GM18498 (cell line): ENCODE measurements at regions not wholly inside any gene's neighbourhood (a gene's known extent, or its start where the extent isn't known, plus 50 kb on each side); places are given as distances from the start of the nearest gene placed in this dataset.

Experiments used
- ATAC-seq: cut with Tn5 transposase; IDR thresholded peaks from one replicate; pipeline ENCODE4 v1.9.1; 2021; ENCODE audit warnings: mild to moderate bottlenecking, moderate library complexity; ENCODE audit not compliant: unreplicated experiment

DNA sequence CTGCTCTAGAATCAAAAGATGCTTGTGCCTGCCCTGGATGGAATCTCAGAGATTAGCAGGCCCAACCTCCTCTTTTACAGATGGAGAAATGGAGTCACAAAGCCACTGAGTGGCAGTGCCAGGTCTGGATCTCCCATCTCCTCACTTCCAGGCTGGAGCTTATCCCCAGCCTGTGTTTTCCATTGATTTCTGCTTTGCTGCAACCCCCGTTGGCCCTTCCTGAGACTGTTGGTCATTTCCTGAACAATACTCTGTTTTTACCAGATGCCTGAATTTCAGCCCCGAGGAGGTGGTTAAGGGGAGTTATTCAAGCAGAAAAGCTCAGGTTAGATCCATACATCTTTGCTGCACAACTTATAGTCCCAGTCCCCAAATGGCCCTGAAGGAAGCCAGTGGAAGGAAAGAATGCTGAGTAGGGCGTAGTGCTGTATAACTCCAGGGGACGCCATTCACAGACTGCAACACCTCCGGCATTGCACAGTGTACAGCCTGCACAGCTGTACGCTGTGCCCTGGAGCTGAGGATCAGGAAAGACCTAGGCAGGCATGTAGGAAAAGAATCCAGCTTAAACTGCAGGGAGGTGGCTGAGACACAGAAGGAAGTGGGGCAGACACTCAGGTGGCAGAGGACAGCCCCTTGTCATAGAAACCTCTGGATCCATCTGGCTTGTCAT is 77.5 kb downstream of the RPLP1 start:
- ATAC-seq: no peak

DNA sequence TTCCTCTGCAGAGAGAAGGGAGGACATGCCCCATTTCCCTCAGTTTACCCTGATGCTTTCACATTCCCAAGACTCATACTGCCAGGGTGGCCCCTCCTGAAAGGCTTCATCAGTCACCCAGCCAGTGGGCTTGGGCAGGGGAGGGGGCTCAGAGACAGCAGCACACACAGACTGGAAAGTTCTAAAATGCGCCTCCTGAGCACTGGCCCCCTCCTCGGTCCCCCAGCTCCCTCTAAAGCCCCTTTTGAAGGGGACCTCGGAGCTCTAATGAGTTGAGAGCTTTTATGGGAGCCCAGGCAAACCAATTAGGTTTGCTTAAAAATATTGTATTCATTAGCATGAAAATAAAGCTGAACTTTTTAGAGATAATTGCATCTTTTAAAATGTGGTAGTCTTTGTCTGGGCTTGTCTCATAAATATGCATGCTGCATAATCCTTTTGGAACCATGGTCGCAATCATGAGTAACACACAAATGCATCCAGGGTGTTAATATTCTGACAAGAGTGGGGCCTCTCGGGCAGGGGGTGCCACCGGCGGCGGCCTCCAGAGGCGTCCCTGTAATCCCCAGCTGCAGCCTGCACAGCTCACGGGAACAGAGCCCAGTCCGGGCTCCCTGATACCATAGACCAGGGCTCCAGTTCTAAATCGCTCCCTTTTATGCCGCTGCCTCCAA is 78.5 kb downstream of the RPLP1 start:
- no peak for ATAC-seq

DNA sequence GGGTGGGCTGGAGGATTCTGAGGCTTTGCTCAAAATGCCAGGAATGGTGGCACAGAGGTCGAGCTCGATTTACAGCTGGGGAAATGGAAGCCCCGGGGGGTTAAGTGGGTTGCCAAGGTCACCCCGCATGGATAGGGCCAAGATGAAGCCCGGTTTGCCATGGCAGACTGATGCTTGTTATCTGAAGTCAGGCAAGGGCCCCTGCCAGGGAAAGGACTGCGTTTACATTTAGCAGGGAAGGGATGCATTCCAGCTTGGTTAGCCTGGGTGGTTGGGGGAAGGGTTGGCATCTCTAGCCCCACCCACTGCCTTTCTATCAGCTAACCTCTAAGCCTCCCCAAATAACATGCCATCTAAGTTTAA is 79.0 kb downstream of the RPLP1 start:
- no peak for ATAC-seq

DNA sequence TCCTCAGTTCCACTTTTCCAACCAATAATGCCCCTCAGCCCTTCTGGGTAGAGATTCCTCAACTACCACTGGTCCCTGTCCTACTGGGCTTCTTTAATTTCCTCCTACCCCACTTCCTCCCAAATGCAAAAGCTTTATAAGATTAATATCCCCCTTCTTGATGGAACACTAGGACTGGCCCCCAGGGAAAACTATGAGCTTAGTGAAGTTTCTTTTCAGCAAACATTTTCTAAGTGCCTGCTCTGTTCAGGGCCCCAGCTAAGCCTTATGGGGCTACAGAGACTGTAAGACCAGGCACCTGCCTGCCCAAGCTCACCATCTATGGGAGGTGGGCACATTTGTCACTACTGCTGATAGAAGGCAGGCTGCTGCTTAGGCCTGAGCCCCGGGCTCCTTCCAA is 79.4 kb downstream of the RPLP1 start:
- no peak for ATAC-seq

DNA sequence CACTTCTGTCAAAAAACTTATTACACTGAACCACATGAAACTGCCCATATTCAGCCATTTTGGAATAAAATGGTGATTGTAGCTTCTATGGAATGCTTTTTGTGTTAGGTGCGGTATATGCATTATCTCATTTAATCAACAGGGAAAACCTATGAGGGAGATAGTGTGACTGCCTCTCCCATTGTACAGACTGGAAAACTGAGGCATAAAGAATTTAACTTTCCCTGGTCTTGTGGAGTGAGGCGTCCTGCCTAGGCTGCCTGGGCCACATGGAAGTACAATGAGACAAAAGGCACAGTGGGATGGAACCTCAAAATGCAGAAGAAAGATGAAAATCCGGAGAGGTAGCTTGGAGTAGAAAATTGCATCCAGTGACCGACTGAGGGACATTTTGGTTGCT is 80.2 kb downstream of the RPLP1 start:
- ATAC-seq: no peak

DNA sequence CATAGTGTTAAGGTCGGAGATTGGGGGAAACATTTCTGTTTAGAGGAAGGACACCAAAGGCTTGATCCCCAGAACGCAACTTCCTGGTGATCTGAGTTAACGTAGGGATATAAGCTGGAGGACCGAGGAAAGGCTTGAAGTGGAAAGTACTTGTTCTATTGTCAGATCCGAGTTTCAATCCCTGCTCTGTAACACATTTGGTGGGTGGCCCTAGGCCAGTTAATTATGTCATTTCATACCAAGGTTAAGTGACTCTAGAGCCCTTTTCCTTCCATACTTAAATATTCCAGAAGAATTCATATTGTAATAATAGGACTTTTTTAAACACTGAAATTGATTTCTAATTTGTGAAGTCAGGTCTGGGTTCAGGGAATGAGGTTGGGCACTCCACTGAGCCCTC is 80.9 kb downstream of the RPLP1 start:
- ATAC-seq: no peak

DNA sequence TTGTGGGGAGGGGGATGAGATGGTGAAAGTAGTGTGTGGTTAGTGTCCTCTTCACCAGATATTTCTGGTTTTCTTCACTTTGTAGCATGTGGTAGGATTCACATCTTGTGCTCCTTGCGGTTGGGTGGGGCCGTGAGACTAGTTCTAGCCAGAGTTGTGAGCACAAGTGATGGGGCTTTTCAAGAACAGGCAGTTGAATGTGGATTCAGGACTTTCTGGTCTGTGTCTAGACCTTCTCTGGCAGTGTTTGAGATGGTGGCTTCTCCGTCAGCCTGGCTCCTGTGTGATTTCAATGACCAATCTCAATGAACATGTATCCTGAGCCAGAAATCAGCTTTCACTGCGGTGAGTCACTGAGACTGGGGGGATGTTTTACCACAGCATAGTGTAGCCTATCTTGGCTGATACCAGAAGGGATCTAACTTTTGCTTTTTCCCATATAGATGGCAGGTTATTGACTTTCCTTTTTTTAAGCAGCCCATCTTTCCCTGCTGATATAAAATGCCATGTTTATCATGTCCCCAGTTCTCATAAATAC is 82.6 kb downstream of the RPLP1 start:
- ATAC-seq: no peak

DNA sequence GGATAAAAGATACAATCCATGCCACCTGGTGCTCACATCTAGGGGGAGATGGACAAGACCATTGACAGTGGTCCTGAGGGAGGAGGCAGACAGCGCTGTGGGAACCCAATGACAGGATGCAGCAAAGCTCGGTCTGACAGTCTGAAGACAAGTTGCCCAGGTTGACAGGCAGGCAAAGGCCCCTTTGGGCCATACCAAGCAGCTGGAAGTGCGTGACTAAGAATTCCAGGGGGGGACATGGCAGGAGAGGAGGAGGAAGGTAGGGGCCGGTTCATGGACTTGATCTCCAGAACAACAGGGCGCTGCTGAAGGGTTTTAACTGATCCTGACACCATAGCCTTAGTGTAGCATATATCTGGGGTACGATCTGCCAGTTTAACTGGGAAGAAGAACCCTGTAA is 83.4 kb downstream of the RPLP1 start:
- ATAC-seq: no peak

DNA sequence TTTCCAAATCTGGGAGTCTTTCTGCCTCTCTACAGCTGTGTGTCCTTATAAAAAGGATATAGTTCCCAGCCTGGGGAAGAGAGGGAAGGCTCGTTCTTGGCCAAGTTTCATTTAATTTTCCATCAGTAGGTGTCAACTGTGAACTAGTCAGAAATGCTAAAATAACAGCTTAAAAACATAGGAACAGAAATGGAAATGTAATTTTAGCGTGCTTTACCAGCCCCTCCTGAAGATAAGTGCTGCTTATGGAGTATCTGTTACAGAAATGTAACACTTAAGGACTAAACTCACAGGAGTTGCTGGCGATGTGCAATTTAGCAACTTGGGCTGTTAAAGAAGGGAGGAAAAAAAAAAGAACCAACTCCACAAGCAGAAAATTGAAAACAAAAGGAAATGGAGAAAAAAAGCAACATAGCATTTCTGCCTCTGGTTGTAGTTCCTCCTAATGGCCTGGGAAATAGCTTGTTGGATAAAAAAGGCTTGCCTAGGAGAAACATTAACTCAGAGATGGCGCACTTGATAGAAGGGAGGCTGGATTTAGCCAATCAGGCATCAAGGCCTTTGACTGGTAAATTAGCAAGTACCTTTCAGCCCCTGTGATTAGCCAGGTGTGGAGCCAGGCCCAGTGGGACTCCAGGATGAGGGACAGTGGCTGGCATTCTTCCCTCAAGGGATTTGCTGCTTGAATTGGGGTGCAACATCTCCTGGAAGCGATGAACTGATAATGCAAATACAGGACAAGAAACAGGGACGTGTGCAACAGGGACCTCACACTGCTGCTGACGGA is 84.3 kb downstream of the RPLP1 start:
- ATAC-seq: no peak

DNA sequence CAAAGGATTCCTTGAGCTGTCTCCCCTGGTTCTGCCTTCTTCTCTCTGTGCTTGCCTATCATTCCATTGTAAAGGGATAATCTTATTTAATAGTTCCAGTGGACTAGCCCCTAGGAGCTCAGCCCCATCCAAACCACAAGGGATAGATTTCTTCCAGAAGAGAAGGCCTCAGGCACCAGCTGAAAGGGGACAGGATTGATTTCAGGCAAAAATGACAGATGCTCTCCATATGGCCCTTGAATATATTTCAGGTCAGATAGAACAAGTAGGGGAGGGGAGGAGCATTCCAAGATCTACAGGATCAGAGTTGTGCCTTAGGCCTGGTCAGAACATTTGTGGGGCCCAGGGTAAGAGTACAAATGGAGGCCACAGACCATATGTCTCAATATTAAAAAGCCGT is 85.3 kb downstream of the RPLP1 start:
- ATAC-seq: no peak

DNA sequence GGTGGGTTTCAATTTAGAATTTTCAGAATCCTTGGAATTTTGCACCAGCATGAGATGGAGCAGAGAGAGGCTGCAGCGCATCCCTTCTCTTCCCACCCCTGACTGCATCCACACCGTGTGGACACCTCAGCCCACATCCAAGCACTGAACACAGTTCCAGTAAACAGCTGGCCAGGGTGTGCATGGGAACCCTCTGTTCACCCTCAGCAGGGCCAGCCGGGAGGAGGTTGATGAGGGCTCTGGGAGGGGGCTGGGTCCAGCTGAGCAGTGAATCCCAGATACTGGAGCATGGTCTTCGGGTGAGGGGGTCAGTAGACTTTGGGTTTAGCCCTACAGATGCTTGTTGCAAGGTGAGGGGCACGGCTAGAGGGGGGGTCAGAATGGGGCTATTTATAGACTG is 85.8 kb downstream of the RPLP1 start:
- ATAC-seq: no peak

DNA sequence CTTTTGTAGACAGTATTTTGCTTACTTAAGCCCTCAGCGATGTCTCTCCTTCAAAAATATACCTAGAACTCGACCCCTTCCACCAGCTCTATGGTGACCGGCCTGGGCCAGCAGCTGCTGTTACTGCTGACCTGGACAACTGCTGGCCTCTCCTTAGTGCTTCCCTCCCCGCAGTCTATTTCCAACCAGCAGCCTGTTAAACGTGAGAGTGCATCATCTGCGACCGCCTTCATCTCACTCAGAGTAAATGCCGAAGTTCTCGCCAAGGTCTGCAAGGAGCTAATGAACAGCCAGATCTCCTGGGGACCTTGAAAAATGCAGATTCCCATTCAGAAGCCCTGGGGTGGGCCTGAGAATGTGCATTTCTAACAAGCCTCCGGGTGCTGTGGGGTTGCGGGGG is 86.7 kb downstream of the RPLP1 start:
- ATAC-seq: no peak

DNA sequence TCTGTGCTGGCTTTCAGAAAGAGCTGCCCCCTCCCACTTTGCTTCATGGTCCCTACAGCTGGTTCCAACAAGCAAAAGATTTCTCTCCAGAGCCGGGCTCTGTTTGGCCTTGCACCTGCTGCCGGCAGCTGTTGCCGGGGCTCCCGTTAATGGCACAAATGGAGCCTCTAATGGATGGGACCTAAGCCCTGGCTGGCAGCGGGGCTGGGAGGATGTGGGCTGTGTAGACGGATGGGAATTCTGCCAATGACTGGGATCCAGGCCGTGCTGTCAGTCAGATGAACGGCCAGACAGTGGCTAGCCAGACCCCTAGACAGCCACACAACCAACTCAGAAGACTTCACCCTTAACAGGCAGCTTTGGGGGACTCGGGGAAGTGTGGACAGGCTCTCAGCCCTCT is 88.0 kb downstream of the RPLP1 start:
- no peak for ATAC-seq

DNA sequence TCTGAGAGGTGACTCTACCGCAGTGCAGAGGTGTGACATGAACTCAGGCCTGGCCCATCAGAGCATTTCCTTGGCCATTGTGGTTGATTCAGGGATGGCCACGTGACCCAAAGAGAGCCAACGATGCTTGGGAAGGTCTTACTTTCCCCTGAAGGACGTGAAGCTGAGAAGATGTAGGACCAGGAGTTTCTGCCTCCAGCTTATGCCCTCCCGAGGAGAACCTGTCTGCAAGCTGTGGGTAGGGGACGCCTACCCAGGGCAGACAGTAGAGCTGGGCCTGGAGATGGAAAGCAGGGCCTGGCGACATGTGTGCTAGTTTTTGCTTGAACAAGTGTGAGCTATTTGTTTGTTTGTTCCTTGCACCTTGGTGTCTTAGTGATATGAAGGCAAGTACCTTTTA is 89.4 kb downstream of the RPLP1 start:
- no peak for ATAC-seq

DNA sequence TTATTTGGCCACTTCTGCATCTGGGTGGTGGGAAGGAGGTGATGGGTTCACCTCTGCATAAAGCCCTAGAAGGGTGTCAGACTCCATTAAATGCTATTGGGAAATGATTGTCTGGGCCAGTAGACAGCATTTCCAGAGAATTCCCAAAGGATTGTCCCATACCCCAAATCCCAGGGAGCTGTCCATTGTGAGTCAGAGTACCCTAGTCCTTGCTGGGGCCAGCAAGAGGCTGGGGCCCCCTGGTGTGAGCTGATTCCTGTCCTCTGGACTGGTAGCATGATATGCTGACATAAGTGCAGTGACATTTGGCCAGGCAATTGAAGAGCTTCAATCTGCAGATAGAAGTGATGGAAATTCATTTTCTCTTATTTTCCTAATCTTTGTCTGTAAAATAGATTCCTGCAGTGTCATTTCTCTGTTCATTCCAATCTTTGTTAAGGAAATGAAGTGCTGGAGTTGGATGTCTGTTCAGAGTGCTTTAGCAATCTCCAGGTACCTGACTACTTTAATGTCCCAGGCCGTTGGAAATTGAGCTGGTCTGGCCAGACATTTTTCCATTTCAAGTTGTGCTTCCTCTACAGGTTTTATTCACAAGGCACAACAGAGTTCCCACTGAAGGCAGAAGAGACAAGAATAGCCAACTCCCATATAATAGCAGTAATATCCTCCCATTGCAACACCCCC is 91.2 kb downstream of the RPLP1 start:
- ATAC-seq: no peak

DNA sequence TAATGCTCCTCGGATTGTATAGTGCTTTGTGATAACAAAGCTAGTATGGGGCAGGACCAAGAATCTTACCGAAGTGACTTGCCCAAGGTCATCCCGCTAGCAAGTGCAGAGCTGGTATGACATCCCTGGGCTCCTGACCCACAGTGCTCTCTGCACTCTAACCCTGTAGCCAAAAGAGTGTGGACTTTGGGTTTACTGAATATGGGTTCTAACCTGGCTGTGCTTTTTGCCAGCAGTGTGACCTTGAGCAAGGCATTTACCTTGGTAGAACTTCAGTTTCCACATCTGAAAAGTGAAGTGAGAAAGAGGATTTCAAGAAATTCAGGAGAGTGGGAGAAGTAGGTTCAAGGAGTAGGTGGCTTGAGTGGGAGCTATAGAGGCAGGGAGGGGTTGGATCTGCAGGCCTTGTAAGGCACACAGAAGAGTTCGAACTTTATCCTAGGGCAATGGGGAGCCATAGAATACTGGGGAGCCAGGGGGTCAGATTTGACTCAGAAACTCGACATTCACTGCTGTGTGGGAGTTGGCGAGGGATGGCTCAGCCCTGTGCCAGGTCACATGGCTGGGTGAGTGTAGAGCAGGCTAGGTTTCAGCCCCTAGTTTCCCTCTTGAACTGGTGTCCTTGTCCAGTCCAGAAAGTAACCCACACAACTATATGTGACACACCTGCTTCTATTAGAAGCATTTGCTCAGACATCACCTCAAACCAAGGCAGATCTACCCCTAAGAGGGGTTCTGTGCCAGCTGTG is 91.9 kb downstream of the RPLP1 start:
- ATAC-seq: no peak

DNA sequence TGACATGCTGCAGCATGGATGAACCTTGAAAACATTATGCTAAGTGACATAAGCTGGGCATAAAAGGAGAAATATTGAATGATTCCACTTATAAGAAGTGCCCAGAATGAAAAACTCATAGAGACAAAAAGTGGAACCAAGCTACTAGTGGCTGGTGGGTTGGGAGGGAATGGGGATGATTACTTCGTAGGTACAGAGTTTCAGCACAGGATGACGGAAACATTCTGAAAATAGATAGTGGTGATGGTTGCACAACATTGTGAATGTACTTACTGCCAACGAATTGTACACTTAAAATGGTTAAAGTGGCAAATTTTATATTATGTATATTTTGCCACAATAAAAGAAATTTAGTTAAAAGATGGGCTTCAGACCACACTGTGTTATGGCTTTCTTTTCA is 93.6 kb downstream of the RPLP1 start:
- ATAC-seq: no peak

DNA sequence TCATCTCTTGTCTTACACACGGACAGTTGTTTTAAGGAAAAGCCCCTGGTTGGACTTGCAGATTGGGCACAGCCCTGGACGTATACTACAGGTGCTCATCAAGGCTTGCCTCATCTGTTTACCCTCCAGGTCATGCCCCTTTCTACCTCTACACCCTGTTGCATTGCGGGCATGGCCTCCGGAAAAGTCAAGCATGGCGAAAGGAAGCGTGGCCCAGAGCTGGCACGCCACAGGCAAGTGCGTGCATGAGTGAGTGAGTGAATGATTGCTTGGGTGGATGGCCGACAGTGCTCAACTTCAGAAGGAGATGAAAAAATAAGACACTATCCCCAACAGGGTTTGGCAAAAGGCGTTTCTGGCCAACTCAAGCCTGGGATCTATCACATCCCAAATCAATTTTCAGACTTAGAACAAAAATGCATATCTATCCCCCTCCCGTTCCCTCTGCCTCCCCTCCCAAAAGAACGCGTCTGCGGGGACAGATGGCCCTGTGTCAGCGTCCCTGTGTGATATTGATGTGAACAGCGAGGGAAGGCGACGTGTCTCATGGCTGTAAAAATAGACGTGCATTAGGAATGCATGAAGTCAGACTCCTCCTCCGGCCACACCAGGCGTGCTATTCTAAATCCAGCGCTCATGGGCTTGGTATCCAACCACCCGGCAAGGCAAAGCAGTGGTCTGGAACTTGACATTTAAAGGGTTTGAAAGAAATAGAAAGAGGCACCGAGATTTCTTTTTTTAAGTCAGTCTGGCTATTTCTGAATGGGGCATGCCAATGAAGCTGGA is 96.0 kb downstream of the RPLP1 start:
- no peak for ATAC-seq

DNA sequence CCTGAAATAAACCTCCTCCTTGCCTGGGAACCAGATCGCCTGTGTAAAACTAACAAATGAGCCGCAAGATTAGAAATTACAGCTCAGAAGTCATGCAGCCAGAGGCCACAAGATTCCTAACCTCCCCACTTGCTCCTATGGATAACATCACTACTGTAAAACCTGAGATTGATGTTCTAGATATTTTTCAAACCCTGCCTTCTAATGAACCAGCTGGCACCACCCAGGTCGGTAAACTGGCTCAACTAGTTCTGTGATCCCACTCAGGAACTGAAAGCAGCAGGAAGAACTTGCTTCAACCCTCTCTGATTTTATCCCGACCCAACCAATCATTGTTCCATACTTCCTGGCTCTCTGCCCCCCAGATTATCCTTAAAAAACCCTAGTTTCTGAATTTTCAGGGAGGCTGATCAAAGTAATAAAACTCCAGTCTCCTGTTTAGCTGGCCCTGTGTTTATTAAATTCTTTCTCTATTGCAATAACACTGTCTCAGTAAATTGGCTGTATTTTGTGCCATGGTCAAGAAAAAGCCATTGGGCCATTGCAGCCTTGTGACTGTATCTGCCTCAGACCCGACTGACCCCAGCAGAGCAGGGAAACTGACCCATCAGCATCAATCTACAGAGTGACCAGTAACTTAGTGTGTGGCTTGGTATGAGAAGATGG is 98.9 kb downstream of the RPLP1 start:
- no peak for ATAC-seq
